Ascending aorta (tissue), 2 donors: ENCODE measurements at regions not wholly inside any gene's neighbourhood (a gene's known extent, or its start where the extent isn't known, plus 50 kb on each side); places are given as distances from the start of the nearest gene placed in this dataset.

Source experiments
- DNase-seq, 2 donors: peaks; one replicate each; pipeline ENCODE4 v3.0.0-alpha.2; 2019; ENCODE audit warnings: low spot score in 2 of 2
- H3K27ac ChIP-seq, 2 donors: fragments of 200-600 bp; sonication (generic); one replicate each; pipeline ENCODE4 v1.5.1; 2016 to 2017; ENCODE audit warnings: mild to moderate bottlenecking in 1 of 2
- H3K27me3 ChIP-seq: fragments of 200-600 bp; sonication (generic); one replicate; pipeline ENCODE4 v1.5.1; 2017
- H3K36me3 ChIP-seq, 2 donors: fragments of 200-600 bp; sonication (generic); one replicate each; pipeline ENCODE4 v1.5.1; 2016
- H3K4me1 ChIP-seq, 2 donors: fragments of 200-600 bp; sonication (generic); one replicate each; pipeline ENCODE4 v1.5.1; 2016 to 2017; ENCODE audit warnings: mild to moderate bottlenecking in 1 of 2
- H3K4me3 ChIP-seq, 2 donors: fragments of 200-600 bp; sonication (generic); one replicate each; pipeline ENCODE4 v1.5.1; 2016 to 2017; ENCODE audit warnings: mild to moderate bottlenecking in 1 of 2
- H3K9me3 ChIP-seq, 2 donors: fragments of 200-600 bp; sonication (generic); one replicate each; pipeline ENCODE4 v1.5.1; 2016
- intact Hi-C: fragments of 100-400 bp; cut with DNase I; formaldehyde crosslinking; loops from one replicate; pipeline ENCODE4 v1.15.1; 2023
- TF ChIP-seq, protein P1 (sequence below), 3 experiments: fragments of 200-600 bp in 2 of 3; fragments of 450-650 bp in 1 of 3; sonication (generic) in 2 of 3; IDR thresholded peaks; one replicate each; pipeline ENCODE4 v1.5.1; 2016 to 2019; ENCODE audit warnings: antibody characterized with exemption in 3 of 3, mild to moderate bottlenecking in 1 of 3, moderate library complexity in 1 of 3

GRCh38 chr13:109678459-109678858 lies 107.9 kb downstream of the IRS2 start:
- no peaks in the 10 kb centered on the region for H3K36me3 ChIP-seq
- no peak for DNase-seq
- no peaks in the 10 kb centered on the region for H3K27me3 ChIP-seq
- H3K4me3 ChIP-seq: no peak overlapping the region
- no peaks in the 10 kb centered on the region for H3K4me1 ChIP-seq
- no peaks in the 10 kb centered on the region for H3K9me3 ChIP-seq
- intact Hi-C loops: no loop called here
- H3K27ac ChIP-seq: no peak overlapping the region
- TF ChIP-seq, protein P1, sequence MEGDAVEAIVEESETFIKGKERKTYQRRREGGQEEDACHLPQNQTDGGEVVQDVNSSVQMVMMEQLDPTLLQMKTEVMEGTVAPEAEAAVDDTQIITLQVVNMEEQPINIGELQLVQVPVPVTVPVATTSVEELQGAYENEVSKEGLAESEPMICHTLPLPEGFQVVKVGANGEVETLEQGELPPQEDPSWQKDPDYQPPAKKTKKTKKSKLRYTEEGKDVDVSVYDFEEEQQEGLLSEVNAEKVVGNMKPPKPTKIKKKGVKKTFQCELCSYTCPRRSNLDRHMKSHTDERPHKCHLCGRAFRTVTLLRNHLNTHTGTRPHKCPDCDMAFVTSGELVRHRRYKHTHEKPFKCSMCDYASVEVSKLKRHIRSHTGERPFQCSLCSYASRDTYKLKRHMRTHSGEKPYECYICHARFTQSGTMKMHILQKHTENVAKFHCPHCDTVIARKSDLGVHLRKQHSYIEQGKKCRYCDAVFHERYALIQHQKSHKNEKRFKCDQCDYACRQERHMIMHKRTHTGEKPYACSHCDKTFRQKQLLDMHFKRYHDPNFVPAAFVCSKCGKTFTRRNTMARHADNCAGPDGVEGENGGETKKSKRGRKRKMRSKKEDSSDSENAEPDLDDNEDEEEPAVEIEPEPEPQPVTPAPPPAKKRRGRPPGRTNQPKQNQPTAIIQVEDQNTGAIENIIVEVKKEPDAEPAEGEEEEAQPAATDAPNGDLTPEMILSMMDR (IDR thresholded peaks at IDR 0.05): no peak

DNA sequence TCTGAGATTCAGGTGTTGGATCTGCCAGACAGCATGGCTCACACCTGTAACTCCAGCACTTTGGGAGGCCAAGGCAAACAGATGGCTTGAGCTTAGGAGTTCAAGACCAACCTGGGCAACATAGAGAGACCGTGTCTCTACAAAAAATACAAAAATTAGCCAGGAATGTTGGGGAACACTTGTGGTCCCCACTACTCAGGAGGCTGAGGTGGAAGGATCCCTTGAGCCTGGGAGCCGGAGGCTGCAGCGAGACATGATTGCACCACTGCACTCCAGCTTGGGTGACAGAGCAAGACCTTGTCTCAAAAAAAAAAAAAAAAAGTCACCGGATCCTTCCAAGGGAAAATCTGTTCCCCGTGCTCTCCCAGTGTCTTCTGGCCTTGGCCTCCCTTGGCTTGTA lies 109.2 kb downstream of the IRS2 start:
- intact Hi-C loops: no loop called here
- no peak for DNase-seq
- TF ChIP-seq, protein P1 (IDR thresholded peaks at IDR 0.05): no peak

GRCh38 chr13:109673477-109673876 lies 112.9 kb downstream of the IRS2 start:
- no peaks in the 10 kb centered on the region for H3K27me3 ChIP-seq
- TF ChIP-seq, protein P1 (IDR thresholded peaks at IDR 0.05): no peak
- no peak overlapping the region for H3K27ac ChIP-seq

More for the DNA sequence above, 109.2 kb downstream of the IRS2 start:
- no peaks in the 10 kb centered on the region for H3K27me3 ChIP-seq
- no peak overlapping the region for H3K4me3 ChIP-seq
- H3K36me3 ChIP-seq: no peaks in the 10 kb centered on the region
- no peak overlapping the region for H3K27ac ChIP-seq
- no peaks in the 10 kb centered on the region for H3K4me1 ChIP-seq
- H3K9me3 ChIP-seq: no peaks in the 10 kb centered on the region

GRCh38 chr13:109672545-109672944 lies 113.8 kb downstream of the IRS2 start:
- Histone ChIP-seq H3K27ac (no peak overlapping the region), H3K36me3 (no peaks in the 10 kb centered on the region), H3K9me3 (no peaks in the 10 kb centered on the region), H3K27me3 (no peaks in the 10 kb centered on the region), H3K4me1 (no peaks in the 10 kb centered on the region), H3K4me3 (no peak overlapping the region)
- TF ChIP-seq, protein P1 (IDR thresholded peaks at IDR 0.05): no peak
- no peak for DNase-seq
- intact Hi-C loops: no loop called here

More at GRCh38 chr13:109673477-109673876, 112.9 kb downstream of the IRS2 start:
- Histone ChIP-seq H3K36me3 (no peaks in the 10 kb centered on the region), H3K9me3 (no peaks in the 10 kb centered on the region), H3K4me3 (no peak overlapping the region), H3K4me1 (no peaks in the 10 kb centered on the region)
- intact Hi-C loops: no loop called here
- DNase-seq: no peak

- intact Hi-C loops: no loop called here
Measured at GRCh38 chr13:109671919-109672318, 114.5 kb downstream of the IRS2 start.

More at GRCh38 chr13:109671919-109672318, 114.5 kb downstream of the IRS2 start:
- Histone ChIP-seq H3K9me3 (no peaks in the 10 kb centered on the region), H3K4me3 (no peak overlapping the region), H3K4me1 (no peaks in the 10 kb centered on the region), H3K27me3 (no peaks in the 10 kb centered on the region), H3K27ac (no peak overlapping the region), H3K36me3 (no peaks in the 10 kb centered on the region)
- TF ChIP-seq, protein P1 (IDR thresholded peaks at IDR 0.05): no peak
- no peak for DNase-seq
